ENCODE measurements at regions not wholly inside any gene's neighbourhood (a gene's known extent, or its start where the extent isn't known, plus 50 kb on each side); places are given as distances from the start of the nearest gene placed in this dataset.
"Not testable (repeated sequence)": the region's sequence is repeated elsewhere in the genome, so short reads cannot be mapped to it uniquely, and the experiment has no call there.

DNA sequence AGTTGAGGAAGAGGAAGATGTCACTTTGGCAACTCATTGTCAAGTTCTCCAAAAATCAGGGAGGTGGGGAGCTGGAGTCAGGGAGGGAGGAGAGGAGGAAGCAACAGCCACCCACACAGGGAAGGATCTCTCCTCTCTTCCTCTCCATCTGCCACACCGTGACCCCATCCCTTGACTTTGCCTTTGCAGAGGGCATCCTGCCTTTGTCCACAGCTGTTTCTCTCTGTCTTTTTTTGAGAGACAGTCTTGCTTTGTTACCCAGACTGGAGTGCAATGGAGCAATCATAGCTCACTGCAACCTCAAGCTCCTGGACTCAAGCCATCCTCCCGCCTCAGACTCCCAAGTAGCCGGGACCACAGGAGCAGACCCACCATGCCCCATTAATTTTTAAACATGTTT, 276.0 kb downstream of the SHOX start:
- H3K4me3 Mint-ChIP-seq: no peak overlapping the region
- H3K27me3 Mint-ChIP-seq (ENCODE audit: low read depth): no peaks in the 10 kb centered on the region
- H3K4me1 Mint-ChIP-seq: peaks cover 4% of the 10 kb centered on the region
- no peaks in the 10 kb centered on the region for H3K9me3 Mint-ChIP-seq
- no peaks in the 10 kb centered on the region for H3K36me3 Mint-ChIP-seq (ENCODE audit: low read depth)
- H3K27ac Mint-ChIP-seq (ENCODE audit: unreplicated experiment): no peak overlapping the region
- no peak for DNase-seq (ENCODE audit: low read depth, low spot score)
- TF ChIP-seq, protein P1, sequence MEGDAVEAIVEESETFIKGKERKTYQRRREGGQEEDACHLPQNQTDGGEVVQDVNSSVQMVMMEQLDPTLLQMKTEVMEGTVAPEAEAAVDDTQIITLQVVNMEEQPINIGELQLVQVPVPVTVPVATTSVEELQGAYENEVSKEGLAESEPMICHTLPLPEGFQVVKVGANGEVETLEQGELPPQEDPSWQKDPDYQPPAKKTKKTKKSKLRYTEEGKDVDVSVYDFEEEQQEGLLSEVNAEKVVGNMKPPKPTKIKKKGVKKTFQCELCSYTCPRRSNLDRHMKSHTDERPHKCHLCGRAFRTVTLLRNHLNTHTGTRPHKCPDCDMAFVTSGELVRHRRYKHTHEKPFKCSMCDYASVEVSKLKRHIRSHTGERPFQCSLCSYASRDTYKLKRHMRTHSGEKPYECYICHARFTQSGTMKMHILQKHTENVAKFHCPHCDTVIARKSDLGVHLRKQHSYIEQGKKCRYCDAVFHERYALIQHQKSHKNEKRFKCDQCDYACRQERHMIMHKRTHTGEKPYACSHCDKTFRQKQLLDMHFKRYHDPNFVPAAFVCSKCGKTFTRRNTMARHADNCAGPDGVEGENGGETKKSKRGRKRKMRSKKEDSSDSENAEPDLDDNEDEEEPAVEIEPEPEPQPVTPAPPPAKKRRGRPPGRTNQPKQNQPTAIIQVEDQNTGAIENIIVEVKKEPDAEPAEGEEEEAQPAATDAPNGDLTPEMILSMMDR (conservative IDR thresholded peaks at IDR 0.05): no peak

GRCh38 chrX:905848-906566, 275.4 kb downstream of the SHOX start:
- Mint-ChIP-seq H3K4me3 (no peak overlapping the region), H3K9me3 (no peaks in the 10 kb centered on the region), H3K27me3 (ENCODE audit: low read depth) (no peaks in the 10 kb centered on the region), H3K27ac (ENCODE audit: unreplicated experiment) (peak overlapping the region; percentile 27), H3K36me3 (ENCODE audit: low read depth) (no peaks in the 10 kb centered on the region), H3K4me1 (peaks cover 4% of the 10 kb centered on the region)
- TF ChIP-seq, protein P1 (conservative IDR thresholded peaks at IDR 0.05): no peak
- no peak for DNase-seq (ENCODE audit: low read depth, low spot score)

GRCh38 chrX:903116-903515, 272.5 kb downstream of the SHOX start:
- Mint-ChIP-seq H3K4me3 (no peak overlapping the region), H3K36me3 (ENCODE audit: low read depth) (no peaks in the 10 kb centered on the region), H3K9me3 (no peaks in the 10 kb centered on the region), H3K4me1 (peaks cover 4% of the 10 kb centered on the region), H3K27me3 (ENCODE audit: low read depth) (peaks cover 3% of the 10 kb centered on the region), H3K27ac (ENCODE audit: unreplicated experiment) (no peak overlapping the region)
- TF ChIP-seq, protein P1 (conservative IDR thresholded peaks at IDR 0.05): no peak
- no peak for DNase-seq (ENCODE audit: low read depth, low spot score)

DNA sequence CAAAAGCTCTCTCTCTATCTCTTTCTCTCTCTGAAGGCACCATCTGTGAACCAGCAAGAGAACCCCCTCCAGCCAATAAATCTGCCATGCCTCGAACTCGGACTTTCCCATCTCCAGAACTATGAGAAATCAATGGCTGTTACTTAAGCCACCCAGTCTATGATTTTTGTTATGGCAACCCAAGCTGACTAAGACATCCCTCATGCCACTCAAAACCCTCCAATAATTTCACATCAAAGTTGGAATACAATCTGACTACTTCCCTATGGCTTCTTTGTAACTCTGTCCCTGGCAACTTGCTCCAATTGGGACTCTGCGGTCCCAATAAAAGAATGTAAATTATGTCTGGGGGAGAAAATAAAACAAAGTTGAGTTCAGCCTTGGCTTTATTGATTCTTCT, 265.7 kb downstream of the SHOX start:
- H3K9me3 Mint-ChIP-seq: peaks cover 13% of the 10 kb centered on the region
- no peaks in the 10 kb centered on the region for H3K4me1 Mint-ChIP-seq
- H3K36me3 Mint-ChIP-seq (ENCODE audit: low read depth): peaks cover 5% of the 10 kb centered on the region
- H3K27ac Mint-ChIP-seq (ENCODE audit: unreplicated experiment): no peak overlapping the region
- no peak overlapping the region for H3K4me3 Mint-ChIP-seq
- TF ChIP-seq, protein P1 (conservative IDR thresholded peaks at IDR 0.05): no peak
- peaks cover 3% of the 10 kb centered on the region for H3K27me3 Mint-ChIP-seq (ENCODE audit: low read depth)
- DNase-seq (ENCODE audit: low read depth, low spot score): no peak

DNA sequence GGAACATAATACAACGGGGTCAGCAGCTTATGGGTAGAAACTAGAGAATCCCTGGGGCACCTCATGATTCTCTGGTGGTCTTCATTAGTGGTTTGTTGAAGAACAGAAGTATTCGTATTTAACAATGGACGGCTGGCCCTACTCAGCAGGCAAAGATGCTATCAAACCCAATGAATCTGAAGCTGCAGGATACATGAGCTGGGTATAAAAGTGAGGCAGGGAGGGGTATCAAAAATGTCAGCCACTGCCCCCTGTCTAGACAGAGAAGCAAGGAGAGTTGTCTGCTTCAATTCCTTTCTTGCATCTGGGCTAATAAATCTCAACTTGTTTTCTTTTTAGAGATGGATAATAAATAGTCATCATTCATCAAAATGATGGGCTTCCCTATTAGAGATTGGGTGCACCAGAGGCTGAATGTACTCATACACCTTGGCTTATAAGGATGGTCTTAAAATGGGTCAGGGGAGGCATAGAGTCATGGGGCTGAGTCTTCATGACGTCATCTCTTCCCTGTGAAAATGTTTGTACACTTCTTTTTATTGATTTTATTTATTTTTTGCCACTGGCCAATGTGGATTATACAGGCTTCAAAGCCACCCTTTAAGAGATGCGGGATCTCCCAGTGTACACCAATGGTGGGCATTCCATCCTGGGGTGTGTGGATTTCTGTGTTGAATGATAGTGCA, 259.5 kb downstream of the SHOX start:
- H3K4me3 Mint-ChIP-seq: no peak overlapping the region
- TF ChIP-seq, protein P1 (conservative IDR thresholded peaks at IDR 0.05): no peak
- no peak for DNase-seq (ENCODE audit: low read depth, low spot score)
- H3K36me3 Mint-ChIP-seq (ENCODE audit: low read depth): peaks cover 3% of the 10 kb centered on the region
- H3K27ac Mint-ChIP-seq (ENCODE audit: unreplicated experiment): no peak overlapping the region
- H3K27me3 Mint-ChIP-seq (ENCODE audit: low read depth): peaks cover 2% of the 10 kb centered on the region
- peaks cover 12% of the 10 kb centered on the region for H3K9me3 Mint-ChIP-seq
- H3K4me1 Mint-ChIP-seq: no peaks in the 10 kb centered on the region

GRCh38 chrX:887724-888123, 257.1 kb downstream of the SHOX start:
- H3K9me3 Mint-ChIP-seq; H3K4me1 Mint-ChIP-seq; DNase-seq (ENCODE audit: low read depth, low spot score); H3K36me3 Mint-ChIP-seq (ENCODE audit: low read depth); H3K4me3 Mint-ChIP-seq; H3K27ac Mint-ChIP-seq (ENCODE audit: unreplicated experiment): not testable (repeated sequence)
- peaks cover 11% of the 10 kb centered on the region for H3K27me3 Mint-ChIP-seq (ENCODE audit: low read depth)
